SK-N-SH treated with all-trans-retinoic acid at 6 μM for 48 hours (cell line): ENCODE measurements at regions not wholly inside any gene's neighbourhood (a gene's known extent, or its start where the extent isn't known, plus 50 kb on each side); places are given as distances from the start of the nearest gene placed in this dataset.

Experiments used
- ATAC-seq: fragments of 200-7000 bp; cut with Tn5 transposase; 3 replicates; pipeline ENCODE4 v1.9.1; 2020; ENCODE audit warnings: mild to moderate bottlenecking, moderate library complexity
- ARNTL ChIP-seq: fragments of 450-650 bp; formaldehyde crosslinking; IDR thresholded peaks from 2 replicates; pipeline ENCODE4 v1.5.0; 2020; ENCODE audit warnings: low read depth, mild to moderate bottlenecking, moderate library complexity, borderline replicate concordance
- BACH2 ChIP-seq: fragments of 250-450 bp; sonication (Bioruptor Pico); IDR thresholded peaks from 2 replicates; pipeline ENCODE4 v1.9.0; 2021; ENCODE audit warnings: mild to moderate bottlenecking, borderline replicate concordance
- CREB5 ChIP-seq: fragments of 250-450 bp; sonication (Bioruptor Pico); IDR thresholded peaks from 2 replicates; pipeline ENCODE4 v1.5.1; 2020; ENCODE audit warnings: low read depth, mild to moderate bottlenecking, moderate library complexity
- CSDC2 ChIP-seq: fragments of 250-450 bp; sonication (Bioruptor Pico); IDR thresholded peaks from 2 replicates; pipeline ENCODE4 v1.5.0; 2020; ENCODE audit warnings: mild to moderate bottlenecking, moderate library complexity
- ESRRG ChIP-seq: fragments of 250-450 bp; sonication (Bioruptor Pico); IDR thresholded peaks from 2 replicates; pipeline ENCODE4 v1.6.1; 2021; ENCODE audit warnings: mild to moderate bottlenecking
- ISL1 ChIP-seq: fragments of 250-450 bp; sonication (Bioruptor Pico); IDR thresholded peaks from 2 replicates; pipeline ENCODE4 v2.1.2; 2022; ENCODE audit warnings: mild to moderate bottlenecking, moderate library complexity
- OSR1 ChIP-seq: fragments of 250-450 bp; sonication (Bioruptor Pico); IDR thresholded peaks from 2 replicates; pipeline ENCODE4 v1.8.0; 2022; ENCODE audit warnings: moderate library complexity, mild to moderate bottlenecking, inconsistent platforms
- PATZ1 ChIP-seq: fragments of 250-450 bp; sonication (Bioruptor Pico); IDR thresholded peaks from 2 replicates; pipeline ENCODE4 v1.8.0; 2020; ENCODE audit warnings: mild to moderate bottlenecking, moderate library complexity, borderline replicate concordance
- POU6F1 ChIP-seq: fragments of 250-450 bp; sonication (Bioruptor Pico); IDR thresholded peaks from 2 replicates; pipeline ENCODE4 v1.8.0; 2021; ENCODE audit warnings: low read depth, mild to moderate bottlenecking, moderate library complexity, borderline replicate concordance
- PPARA ChIP-seq: fragments of 250-450 bp; sonication (Bioruptor Pico); IDR thresholded peaks from 2 replicates; pipeline ENCODE4 v1.5.0; 2020; ENCODE audit warnings: mild to moderate bottlenecking, borderline replicate concordance
- RARB ChIP-seq: fragments of 250-450 bp; sonication (Bioruptor Pico); IDR thresholded peaks from 2 replicates; pipeline ENCODE4 v1.8.0; 2021; ENCODE audit warnings: mild to moderate bottlenecking, moderate library complexity
- SNAI2 ChIP-seq: fragments of 250-450 bp; sonication (Bioruptor Pico); IDR thresholded peaks from 2 replicates; pipeline ENCODE4 v1.5.0; 2020; ENCODE audit warnings: mild to moderate bottlenecking, moderate library complexity
- TCF4 ChIP-seq: fragments of 250-450 bp; sonication (Bioruptor Pico); IDR thresholded peaks from 2 replicates; pipeline ENCODE4 v1.8.0; 2021; ENCODE audit warnings: mild to moderate bottlenecking, moderate library complexity, borderline replicate concordance
- TOX ChIP-seq: fragments of 250-450 bp; sonication (Bioruptor Pico); IDR thresholded peaks from 2 replicates; pipeline ENCODE4 v1.8.0; 2021; ENCODE audit warnings: mild to moderate bottlenecking, moderate library complexity, borderline replicate concordance
- ZC3H10 ChIP-seq: fragments of 250-450 bp; sonication (Bioruptor Pico); IDR thresholded peaks from 2 replicates; pipeline ENCODE4 v1.5.1; 2021; ENCODE audit warnings: mild to moderate bottlenecking, moderate library complexity
- ZFP3 ChIP-seq: fragments of 250-450 bp; sonication (Bioruptor Pico); IDR thresholded peaks from 2 replicates; pipeline ENCODE4 v1.5.0; 2020; ENCODE audit warnings: mild to moderate bottlenecking, moderate library complexity
- ZNF565 ChIP-seq: fragments of 450-650 bp; formaldehyde crosslinking; conservative IDR thresholded peaks from 2 replicates; pipeline ENCODE4 v1.5.0; 2020; ENCODE audit warnings: low read depth, mild to moderate bottlenecking, moderate library complexity
- ZNF70 ChIP-seq: fragments of 450-650 bp; formaldehyde crosslinking; IDR thresholded peaks from 2 replicates; pipeline ENCODE4 v1.5.0; 2020; ENCODE audit warnings: mild to moderate bottlenecking, moderate library complexity
- ZNF8 ChIP-seq: fragments of 450-650 bp; formaldehyde crosslinking; IDR thresholded peaks from 2 replicates; pipeline ENCODE4 v1.5.0; 2020; ENCODE audit warnings: mild to moderate bottlenecking, moderate library complexity

GRCh38 chr2:207332480-207333212 lies 166.9 kb upstream of the KLF7 start:
- TF ChIP-seq ESRRG (CRISPR knock-in tag) (no peak), ZNF70 (CRISPR knock-in tag) (no peak)
- TF ChIP-seq, all 23 proteins: peak for 0
- ATAC-seq, result no peak

GRCh38 chr2:207333599-207334300 lies 168.0 kb upstream of the KLF7 start:
- TF ChIP-seq POU6F1 (CRISPR knock-in tag) (no peak), BACH2 (CRISPR knock-in tag) (no peak), CREB5 (CRISPR knock-in tag) (no peak), TCF4 (CRISPR knock-in tag) (no peak), SNAI2 (CRISPR knock-in tag) (no peak), PPARA (CRISPR knock-in tag) (no peak), ZNF70 (CRISPR knock-in tag) (no peak), PATZ1 (CRISPR knock-in tag) (no peak), ESRRG (CRISPR knock-in tag) (no peak), ZFP3 (no peak)
- TF ChIP-seq, all 23 proteins: peak for 0
- no peak for ATAC-seq

GRCh38 chr2:207334301-207334623 lies 168.5 kb upstream of the KLF7 start:
- ATAC-seq, result peak; percentile 33
- no peak for TF ChIP-seq SNAI2 (CRISPR knock-in tag)
- TF ChIP-seq ESRRG (CRISPR knock-in tag), result no peak
- no peak for TF ChIP-seq ZNF8 (CRISPR knock-in tag)

- peak; percentile 83 for ATAC-seq
- TF ChIP-seq ZFP3 (0 out of 2 replicates have a peak, but pooled peaks have one; percentile 20), OSR1 (CRISPR knock-in tag) (no peak), ZNF70 (CRISPR knock-in tag) (no peak), CREB5 (CRISPR knock-in tag) (0 out of 2 replicates have a peak, but pooled peaks have one; percentile 37), POU6F1 (CRISPR knock-in tag) (peak; percentile 65; the same call in 1 of the 2 replicates), ZC3H10 (CRISPR knock-in tag) (peak; percentile 67; the same call in 1 of the 2 replicates), PATZ1 (CRISPR knock-in tag) (no peak), BACH2 (CRISPR knock-in tag) (no peak), ESRRG (CRISPR knock-in tag) (no peak), TCF4 (CRISPR knock-in tag) (no peak), SNAI2 (CRISPR knock-in tag) (0 out of 2 replicates have a peak, but pooled peaks have one; percentile 8), CSDC2 (CRISPR knock-in tag) (peak; percentile 64; the same call in 1 of the 2 replicates), RARB (CRISPR knock-in tag) (peak; percentile 28; the same call in 1 of the 2 replicates), PPARA (CRISPR knock-in tag) (no peak), ZNF565 (CRISPR knock-in tag) (no peak), ISL1 (peak; percentile 70), ZNF8 (CRISPR knock-in tag) (no peak), ARNTL (CRISPR knock-in tag) (no peak), TOX (CRISPR knock-in tag) (0 out of 2 replicates have a peak, but pooled peaks have one; percentile 23)
These were observed 169.1 kb upstream of the KLF7 start for GRCh38 chr2:207334624-207335371.
